ENCODE measurements at regions not wholly inside any gene's neighbourhood (a gene's known extent, or its start where the extent isn't known, plus 50 kb on each side); places are given as distances from the start of the nearest gene placed in this dataset.

DNA sequence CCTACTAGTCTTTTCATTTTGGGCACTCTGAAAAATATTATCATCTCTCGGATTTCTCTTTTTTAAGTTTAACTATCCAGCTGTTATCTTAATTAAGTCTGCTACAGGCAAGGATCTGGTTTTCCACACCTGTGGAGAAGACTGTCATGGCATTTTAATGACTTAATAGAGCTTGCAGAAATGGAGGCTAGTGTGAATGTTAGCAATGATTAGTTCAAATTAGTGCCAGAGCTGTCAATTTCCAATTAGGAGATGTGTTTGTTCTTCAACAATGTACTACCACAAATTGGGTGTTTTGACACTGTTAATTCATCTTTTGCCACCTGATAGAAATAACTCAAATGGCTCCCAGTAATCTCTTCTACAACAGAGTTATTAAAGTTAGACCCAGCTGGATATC lies 2023.0 kb upstream of the CDH9 start:
- TF ChIP-seq, protein P1, sequence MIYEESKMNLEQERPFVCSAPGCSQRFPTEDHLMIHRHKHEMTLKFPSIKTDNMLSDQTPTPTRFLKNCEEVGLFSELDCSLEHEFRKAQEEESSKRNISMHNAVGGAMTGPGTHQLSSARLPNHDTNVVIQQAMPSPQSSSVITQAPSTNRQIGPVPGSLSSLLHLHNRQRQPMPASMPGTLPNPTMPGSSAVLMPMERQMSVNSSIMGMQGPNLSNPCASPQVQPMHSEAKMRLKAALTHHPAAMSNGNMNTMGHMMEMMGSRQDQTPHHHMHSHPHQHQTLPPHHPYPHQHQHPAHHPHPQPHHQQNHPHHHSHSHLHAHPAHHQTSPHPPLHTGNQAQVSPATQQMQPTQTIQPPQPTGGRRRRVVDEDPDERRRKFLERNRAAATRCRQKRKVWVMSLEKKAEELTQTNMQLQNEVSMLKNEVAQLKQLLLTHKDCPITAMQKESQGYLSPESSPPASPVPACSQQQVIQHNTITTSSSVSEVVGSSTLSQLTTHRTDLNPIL (CRISPR knock-in tag; IDR thresholded peaks at IDR 0.05; ENCODE audit: low read depth), result no peak
- TF ChIP-seq GLIS3 (CRISPR knock-in tag; IDR thresholded peaks at IDR 0.05) (no peak), RARB (CRISPR knock-in tag; IDR thresholded peaks at IDR 0.05) (no peak), PPARA (CRISPR knock-in tag; IDR thresholded peaks at IDR 0.05; ENCODE audit: borderline replicate concordance) (no peak), ZNF565 (CRISPR knock-in tag; conservative IDR thresholded peaks at IDR 0.05; ENCODE audit: low read depth) (no peak), ARNTL (CRISPR knock-in tag; IDR thresholded peaks at IDR 0.05; ENCODE audit: borderline replicate concordance, low read depth) (no peak), ESRRG (CRISPR knock-in tag; IDR thresholded peaks at IDR 0.05) (no peak)
- TF ChIP-seq, protein P2, sequence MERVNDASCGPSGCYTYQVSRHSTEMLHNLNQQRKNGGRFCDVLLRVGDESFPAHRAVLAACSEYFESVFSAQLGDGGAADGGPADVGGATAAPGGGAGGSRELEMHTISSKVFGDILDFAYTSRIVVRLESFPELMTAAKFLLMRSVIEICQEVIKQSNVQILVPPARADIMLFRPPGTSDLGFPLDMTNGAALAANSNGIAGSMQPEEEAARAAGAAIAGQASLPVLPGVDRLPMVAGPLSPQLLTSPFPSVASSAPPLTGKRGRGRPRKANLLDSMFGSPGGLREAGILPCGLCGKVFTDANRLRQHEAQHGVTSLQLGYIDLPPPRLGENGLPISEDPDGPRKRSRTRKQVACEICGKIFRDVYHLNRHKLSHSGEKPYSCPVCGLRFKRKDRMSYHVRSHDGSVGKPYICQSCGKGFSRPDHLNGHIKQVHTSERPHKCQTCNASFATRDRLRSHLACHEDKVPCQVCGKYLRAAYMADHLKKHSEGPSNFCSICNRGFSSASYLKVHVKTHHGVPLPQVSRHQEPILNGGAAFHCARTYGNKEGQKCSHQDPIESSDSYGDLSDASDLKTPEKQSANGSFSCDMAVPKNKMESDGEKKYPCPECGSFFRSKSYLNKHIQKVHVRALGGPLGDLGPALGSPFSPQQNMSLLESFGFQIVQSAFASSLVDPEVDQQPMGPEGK (CRISPR knock-in tag; IDR thresholded peaks at IDR 0.05; ENCODE audit: borderline replicate concordance), result no peak
- TF ChIP-seq, protein P3, sequence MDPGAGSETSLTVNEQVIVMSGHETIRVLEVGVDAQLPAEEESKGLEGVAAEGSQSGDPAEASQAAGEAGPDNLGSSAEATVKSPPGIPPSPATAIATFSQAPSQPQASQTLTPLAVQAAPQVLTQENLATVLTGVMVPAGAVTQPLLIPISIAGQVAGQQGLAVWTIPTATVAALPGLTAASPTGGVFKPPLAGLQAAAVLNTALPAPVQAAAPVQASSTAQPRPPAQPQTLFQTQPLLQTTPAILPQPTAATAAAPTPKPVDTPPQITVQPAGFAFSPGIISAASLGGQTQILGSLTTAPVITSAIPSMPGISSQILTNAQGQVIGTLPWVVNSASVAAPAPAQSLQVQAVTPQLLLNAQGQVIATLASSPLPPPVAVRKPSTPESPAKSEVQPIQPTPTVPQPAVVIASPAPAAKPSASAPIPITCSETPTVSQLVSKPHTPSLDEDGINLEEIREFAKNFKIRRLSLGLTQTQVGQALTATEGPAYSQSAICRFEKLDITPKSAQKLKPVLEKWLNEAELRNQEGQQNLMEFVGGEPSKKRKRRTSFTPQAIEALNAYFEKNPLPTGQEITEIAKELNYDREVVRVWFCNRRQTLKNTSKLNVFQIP (CRISPR knock-in tag; IDR thresholded peaks at IDR 0.05; ENCODE audit: borderline replicate concordance, low read depth), result no peak
- TF ChIP-seq, protein P4, sequence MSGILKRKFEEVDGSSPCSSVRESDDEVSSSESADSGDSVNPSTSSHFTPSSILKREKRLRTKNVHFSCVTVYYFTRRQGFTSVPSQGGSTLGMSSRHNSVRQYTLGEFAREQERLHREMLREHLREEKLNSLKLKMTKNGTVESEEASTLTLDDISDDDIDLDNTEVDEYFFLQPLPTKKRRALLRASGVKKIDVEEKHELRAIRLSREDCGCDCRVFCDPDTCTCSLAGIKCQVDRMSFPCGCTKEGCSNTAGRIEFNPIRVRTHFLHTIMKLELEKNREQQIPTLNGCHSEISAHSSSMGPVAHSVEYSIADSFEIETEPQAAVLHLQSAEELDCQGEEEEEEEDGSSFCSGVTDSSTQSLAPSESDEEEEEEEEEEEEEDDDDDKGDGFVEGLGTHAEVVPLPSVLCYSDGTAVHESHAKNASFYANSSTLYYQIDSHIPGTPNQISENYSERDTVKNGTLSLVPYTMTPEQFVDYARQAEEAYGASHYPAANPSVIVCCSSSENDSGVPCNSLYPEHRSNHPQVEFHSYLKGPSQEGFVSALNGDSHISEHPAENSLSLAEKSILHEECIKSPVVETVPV (CRISPR knock-in tag; IDR thresholded peaks at IDR 0.05), result no peak

Data from SK-N-SH treated with all-trans-retinoic acid at 6 μM for 48 hours (cell line).